G401.6 (cell line): ENCODE measurements at regions not wholly inside any gene's neighbourhood (a gene's known extent, or its start where the extent isn't known, plus 50 kb on each side); places are given as distances from the start of the nearest gene placed in this dataset.
"Not testable (repeated sequence)": the region's sequence is repeated elsewhere in the genome, so short reads cannot be mapped to it uniquely, and the experiment has no call there.

ENCODE experiments used
- FAIRE-seq: peaks from 2 replicates; lab custom pipeline; 2012; peaks lifted over from hg19 to GRCh38; lab: Jason Lieb, UNC

DNA sequence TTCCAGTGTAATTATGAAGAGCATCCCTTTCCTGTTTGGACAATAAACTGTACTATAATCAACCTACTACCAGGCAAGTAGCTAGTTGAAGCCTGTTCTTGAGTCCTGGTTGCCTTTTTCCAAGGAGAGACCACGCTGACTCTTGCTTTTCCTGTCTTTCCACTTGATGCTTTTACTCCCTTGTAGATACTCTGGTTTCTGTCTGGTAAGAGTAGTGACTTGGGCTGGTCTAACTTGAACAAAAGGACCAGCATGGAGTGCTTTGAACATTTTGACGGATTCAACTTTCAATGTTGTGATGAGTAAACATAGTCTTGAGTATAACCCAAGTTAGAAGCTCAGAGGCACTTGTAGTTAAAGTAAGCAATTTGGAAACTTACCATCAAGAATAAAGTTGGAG is 464.3 kb downstream of the GADD45G start:
- FAIRE-seq = no peak

DNA sequence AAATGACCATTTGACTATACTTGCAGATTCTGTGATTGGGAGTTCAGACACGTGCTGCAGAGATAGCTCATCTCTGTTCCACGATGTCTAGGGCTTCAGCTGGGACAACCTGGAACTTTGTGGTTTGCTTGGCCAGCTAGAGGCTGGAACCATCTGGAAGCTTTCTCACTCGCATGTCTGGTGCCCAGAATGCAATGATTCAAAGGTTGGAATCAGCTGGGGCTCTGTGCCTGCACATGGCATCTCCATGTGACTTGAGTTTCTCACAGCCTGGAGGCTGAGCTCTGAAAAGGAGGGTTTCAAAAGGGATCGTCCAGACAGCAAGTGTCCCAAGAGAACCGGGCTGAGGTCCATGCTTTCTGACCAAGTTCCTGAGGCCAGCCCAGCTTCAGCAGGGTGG is 465.2 kb downstream of the GADD45G start:
- FAIRE-seq = no peak

DNA sequence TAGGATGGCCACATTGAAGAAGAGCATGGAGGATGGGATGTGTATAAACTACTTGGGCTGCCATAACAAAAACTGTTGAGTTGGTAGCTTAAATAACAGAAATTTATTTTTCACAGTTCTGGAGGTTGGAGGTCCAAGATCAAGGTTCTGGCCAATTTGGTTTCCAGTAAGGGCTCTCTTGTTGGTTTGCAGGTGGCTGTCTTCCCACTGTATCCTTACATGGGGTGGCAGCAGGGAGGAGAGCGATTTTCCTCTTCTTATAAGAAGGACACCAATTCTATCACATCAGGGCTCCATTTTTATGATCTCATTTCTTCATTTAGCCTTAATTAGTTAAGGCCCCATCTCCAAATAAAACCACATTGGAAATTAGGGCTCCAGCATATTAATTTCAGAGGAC is 465.7 kb downstream of the GADD45G start:
- no peak for FAIRE-seq

DNA sequence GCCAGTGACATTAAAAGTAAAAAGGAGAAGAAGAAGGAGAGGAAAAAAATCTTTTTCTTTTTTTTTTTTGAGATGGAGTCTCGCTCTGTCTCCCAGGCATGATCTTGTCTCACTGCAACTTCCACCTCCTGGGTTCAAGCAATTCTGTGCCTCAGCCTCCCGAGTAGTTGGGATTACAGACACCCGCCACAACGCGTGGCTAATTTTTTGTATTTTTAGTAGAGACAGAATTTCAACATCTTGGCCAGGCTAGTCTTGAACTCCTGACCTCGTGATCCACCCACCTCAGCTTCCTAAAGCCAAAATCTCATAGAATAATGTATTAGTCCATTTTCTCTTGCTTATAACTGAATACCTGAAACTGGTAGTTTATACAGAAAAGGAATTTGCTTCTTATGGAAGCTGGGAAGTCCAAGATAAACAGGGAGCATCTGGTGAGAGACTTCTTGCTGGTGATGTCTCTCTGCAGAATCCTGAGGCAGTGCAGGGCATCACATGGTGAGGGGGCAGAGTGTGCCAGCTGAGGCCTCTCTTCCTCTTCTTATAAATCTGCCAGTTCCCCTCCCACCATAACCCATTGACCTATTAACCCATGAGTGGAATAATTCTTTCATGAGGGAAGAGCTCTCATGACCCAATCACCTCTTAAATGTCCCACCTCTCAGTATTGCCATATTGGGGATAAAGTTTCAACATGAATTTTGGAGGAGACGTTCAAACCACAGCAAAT is 466.3 kb downstream of the GADD45G start:
- no peak for FAIRE-seq

DNA sequence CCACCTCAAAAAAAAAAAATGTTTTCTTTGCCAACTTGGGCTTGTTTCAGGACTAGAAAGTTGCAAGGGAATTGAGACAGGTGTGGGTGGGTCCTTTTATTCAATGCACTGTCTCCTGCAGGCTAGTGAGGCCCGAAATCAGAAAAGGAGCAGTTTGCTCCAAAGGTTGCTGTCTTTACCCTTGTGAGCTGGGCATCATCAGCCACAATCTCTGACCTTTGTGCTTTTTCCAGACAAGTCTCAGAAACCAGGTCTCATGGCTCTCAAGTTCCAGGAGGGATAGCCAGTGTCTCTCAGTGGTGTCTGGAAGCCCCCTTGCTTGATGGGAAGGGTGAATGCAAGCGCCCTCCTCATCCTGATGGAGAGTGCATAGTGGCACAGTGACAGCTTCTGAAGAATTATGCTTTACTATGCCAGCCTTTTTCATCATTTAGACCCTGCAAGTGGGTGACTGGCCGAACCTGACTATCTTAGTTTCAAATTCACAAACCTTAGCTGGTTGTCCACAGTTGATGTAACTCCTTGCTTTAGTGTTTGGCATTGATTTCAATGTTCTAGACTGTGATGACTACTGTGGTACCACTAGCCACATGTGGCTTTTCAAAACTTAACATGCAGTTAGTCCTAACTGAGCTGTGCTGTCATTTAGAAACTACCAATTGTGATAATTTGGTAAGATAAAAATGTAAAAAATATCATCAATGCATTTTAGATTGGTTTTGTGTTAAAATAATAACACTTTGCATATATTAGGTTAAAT is 468.6 kb downstream of the GADD45G start:
- no peak for FAIRE-seq

DNA sequence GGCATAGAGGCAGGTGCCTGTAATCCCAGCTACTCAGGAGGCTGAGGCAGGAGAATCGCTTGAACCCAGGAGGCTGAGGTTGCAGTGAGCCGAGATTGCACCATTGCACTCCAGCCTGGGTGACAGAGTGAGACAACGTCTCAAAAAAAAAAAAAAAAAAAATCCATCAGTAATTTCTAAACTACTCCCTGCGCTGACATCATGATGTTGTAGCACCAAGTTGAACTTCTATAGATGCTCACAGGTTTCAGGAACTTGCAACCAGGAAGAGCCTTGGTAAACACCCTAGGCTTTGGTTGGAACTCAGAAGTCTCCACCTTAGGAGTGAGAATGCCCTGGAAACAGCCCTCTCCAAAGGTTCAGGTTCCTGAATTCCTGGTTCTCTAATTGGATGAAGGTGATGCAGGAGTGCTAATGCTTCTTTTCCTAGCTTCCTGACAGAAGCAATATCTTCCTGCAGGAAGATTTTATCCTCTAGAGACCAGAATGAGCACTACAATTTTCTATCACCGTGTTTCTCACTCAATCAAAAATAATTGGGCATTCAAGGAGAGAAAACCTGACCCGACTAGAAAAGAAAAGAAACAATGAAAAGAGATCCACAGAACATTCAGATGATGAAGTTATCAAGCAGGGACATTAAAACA is 469.6 kb downstream of the GADD45G start:
- FAIRE-seq = no peak

DNA sequence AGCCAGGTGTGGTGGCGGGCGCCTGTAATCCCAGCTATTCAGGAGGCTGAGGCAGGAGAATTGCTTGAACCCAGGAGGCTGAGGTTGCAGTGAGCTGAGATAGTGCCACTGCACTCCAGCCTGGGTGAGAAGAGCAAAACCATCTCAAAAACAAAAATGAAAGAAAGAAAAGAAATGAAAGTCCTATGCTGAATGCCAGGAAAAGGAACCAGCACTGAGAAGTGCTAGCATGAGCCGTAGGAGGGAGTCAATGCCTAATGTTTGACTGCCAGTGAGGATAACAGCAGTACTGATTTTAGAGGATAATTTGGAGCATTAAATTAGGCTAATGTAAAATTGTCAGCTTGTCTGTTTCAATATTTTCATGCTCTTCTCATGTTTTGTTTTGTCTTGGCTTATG is 472.8 kb downstream of the GADD45G start:
- FAIRE-seq = not testable (repeated sequence)

DNA sequence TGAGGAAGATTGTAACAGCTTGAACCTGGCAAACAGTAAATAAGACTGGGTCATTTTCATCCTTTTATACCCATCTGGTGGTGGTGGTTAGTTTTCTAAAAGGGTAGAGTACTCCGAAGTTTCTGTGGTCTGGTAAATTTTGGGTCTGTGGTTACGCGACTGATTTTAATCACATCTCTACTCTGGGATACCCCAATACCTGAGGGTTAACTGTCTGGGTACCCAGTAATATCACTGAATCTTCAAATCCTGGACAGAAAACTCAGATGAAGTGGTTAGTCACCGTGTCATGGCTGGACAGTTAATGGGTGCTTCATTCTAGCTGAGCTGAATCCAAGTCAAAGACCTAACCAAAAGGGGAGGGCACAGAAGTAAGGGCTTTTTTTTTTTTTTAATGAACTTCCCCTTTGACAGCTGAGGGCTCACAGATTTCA is 474.2 kb downstream of the GADD45G start:
- FAIRE-seq = no peak

GRCh38 chr9:90085633-90086032 is 480.8 kb downstream of the GADD45G start:
- FAIRE-seq = no peak

DNA sequence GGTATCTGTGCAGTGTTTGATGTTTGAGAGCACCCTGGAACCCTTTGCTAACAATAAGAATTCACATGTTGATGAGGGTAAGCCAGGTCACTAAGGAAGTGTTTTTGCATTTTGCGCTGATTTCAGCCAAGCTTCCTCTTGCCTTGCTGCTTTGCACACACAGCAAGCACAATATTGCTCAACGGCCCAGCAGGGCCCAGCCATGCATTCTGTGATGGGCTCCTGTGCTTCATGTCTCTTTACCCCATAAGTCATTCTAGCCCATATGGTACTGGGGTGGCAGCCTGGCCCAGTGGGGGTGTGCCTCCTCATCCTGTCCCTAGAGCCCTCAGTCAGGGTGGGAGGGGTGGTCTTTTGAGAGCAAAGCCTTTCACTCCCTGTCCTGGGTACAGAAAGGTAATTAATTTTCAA is 481.3 kb downstream of the GADD45G start:
- FAIRE-seq = no peak

- no peak for FAIRE-seq
These were observed 483.6 kb downstream of the GADD45G start for GRCh38 chr9:90088434-90088833.

- no peak for FAIRE-seq
These were observed 484.0 kb downstream of the GADD45G start for GRCh38 chr9:90088856-90089255.

GRCh38 chr9:90090997-90091396 is 486.2 kb downstream of the GADD45G start:
- no peak for FAIRE-seq

DNA sequence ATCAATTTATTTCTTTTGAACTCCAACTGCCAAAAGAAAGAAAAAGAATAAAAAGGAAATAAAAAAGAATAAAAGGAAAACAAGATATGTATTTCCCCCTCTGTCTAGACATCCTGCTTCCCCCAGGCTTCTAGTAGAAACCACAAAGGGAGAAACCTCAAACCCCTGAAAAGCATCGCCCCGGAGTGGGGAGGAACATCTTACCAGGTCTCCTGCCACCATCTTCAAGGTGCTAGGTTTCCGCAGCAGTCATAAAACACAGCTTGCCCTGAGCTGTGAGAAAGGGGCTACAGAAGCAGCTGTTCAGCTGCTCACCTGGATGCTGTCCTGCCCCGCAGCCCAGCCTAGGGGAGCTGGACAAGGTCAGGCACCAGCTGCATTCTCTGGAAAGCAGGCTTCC is 487.7 kb downstream of the GADD45G start:
- no peak for FAIRE-seq

DNA sequence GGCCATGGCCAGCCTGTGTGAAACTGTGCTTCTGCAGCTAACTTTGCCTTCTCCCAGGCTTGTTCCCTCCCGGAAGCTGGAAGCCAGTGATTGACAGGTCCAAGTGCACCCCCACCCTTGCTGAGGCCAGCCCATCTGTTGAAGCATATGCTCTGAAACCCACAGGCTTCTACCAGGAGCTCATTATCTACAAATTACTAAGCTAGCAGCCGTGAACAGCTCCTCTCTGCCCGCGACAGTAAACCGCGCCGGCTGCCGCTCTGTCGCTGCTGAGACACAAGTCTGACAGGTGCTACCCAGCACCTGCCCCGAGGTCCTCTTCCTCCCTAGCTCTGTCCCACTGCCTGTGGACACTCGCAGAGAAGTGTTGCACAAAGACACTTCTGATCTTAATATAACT is 490.9 kb downstream of the GADD45G start:
- no peak for FAIRE-seq

- no peak for FAIRE-seq
These were observed 492.4 kb downstream of the GADD45G start for GRCh38 chr9:90097237-90097636.

DNA sequence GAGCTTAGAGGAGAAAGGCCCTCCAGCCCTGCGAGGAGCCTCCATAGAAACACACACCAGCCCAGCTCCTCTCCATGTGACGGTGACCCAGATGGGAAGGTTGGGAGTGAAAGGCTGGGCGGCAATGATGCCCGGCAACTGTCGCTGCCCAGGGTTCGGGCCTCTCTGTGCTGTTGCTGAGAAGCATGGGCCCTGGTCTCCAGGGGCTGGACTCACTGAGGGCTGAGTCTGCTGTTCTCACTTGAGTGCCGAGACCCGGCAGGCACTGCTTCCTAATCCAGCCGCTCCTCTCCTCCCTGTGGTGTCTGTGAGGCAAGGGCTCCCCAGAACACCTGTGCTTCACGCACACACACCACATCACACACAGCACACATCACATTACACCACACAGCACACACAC is 493.6 kb downstream of the GADD45G start:
- FAIRE-seq = no peak

GRCh38 chr9:90099262-90099963 is 494.6 kb downstream of the GADD45G start:
- FAIRE-seq = no peak

DNA sequence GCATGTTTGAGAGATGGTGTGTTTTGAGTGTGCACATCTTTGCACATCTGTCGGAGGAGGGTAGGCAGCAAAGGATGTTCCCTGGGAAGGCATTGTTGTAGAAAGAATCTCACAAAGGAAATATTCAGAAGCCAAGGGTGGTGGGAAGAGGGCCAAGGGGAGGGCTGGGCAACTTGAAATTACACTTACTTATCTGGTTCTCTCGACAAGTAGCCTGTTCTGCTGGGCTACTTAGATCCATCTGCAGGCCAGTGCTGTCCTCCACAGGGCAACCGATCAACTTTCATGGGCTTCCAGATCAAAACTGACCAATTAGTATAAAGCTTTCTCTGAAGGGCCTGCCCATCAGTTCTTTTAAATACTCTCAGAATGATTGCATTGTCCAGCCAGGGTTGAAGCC is 495.2 kb downstream of the GADD45G start:
- FAIRE-seq = no peak

GRCh38 chr9:90102292-90102901 is 497.6 kb downstream of the GADD45G start:
- no peak for FAIRE-seq

- no peak for FAIRE-seq
These were observed 499.0 kb downstream of the GADD45G start for GRCh38 chr9:90103771-90104170.

GRCh38 chr9:90105773-90106172 is 501.0 kb downstream of the GADD45G start:
- no peak for FAIRE-seq
